Cerebellar cortex (tissue), 1 donor: ENCODE measurements at regions not wholly inside any gene's neighbourhood (a gene's known extent, or its start where the extent isn't known, plus 50 kb on each side); places are given as distances from the start of the nearest gene placed in this dataset.

ENCODE experiments used
- DNase-seq: peaks from one replicate; pipeline ENCODE4 v3.0.0-alpha.2; 2015; ENCODE audit warnings: low spot score

GRCh38 chr4:110897784-110898183 lies 274.9 kb upstream of the PITX2 start:
- no peak for DNase-seq

- no peak for DNase-seq
Observed at GRCh38 chr4:110898290-110898689, 275.4 kb upstream of the PITX2 start.

- DNase-seq, result no peak
Observed at GRCh38 chr4:110900213-110900769, 277.4 kb upstream of the PITX2 start.

- no peak for DNase-seq
Observed at GRCh38 chr4:110902500-110902899, 279.6 kb upstream of the PITX2 start.

- no peak for DNase-seq
Observed at GRCh38 chr4:110904435-110905065, 281.7 kb upstream of the PITX2 start.

- no peak for DNase-seq
Observed at GRCh38 chr4:110905367-110905766, 282.5 kb upstream of the PITX2 start.

GRCh38 chr4:110907801-110908313 lies 285.0 kb upstream of the PITX2 start:
- no peak for DNase-seq

- DNase-seq, result no peak
Observed at GRCh38 chr4:110914791-110915190, 291.9 kb upstream of the PITX2 start.

- DNase-seq, result no peak
Observed at GRCh38 chr4:110915301-110915700, 292.4 kb upstream of the PITX2 start.

GRCh38 chr4:110916505-110916904 lies 293.6 kb upstream of the PITX2 start:
- DNase-seq, result no peak

- no peak for DNase-seq
Observed at GRCh38 chr4:110917835-110918234, 295.0 kb upstream of the PITX2 start.

- DNase-seq, result no peak
Observed at GRCh38 chr4:110920990-110921389, 298.1 kb upstream of the PITX2 start.

GRCh38 chr4:110924761-110925160 lies 301.9 kb upstream of the PITX2 start:
- DNase-seq, result no peak

GRCh38 chr4:110926841-110927400 lies 304.0 kb upstream of the PITX2 start:
- DNase-seq, result no peak

- no peak for DNase-seq
Observed at GRCh38 chr4:110933341-110933740, 310.5 kb upstream of the PITX2 start.

GRCh38 chr4:110944501-110944900 lies 321.6 kb upstream of the PITX2 start:
- DNase-seq, result no peak

GRCh38 chr4:110945600-110945999 lies 322.7 kb upstream of the PITX2 start:
- no peak for DNase-seq

GRCh38 chr4:110949542-110949941 lies 326.7 kb upstream of the PITX2 start:
- DNase-seq, result no peak

GRCh38 chr4:110950731-110951130 lies 327.9 kb upstream of the PITX2 start:
- no peak for DNase-seq

- no peak for DNase-seq
Observed at GRCh38 chr4:110953191-110953590, 330.3 kb upstream of the PITX2 start.

- DNase-seq, result no peak
Observed at GRCh38 chr4:110953898-110954297, 331.0 kb upstream of the PITX2 start.

- no peak for DNase-seq
Observed at GRCh38 chr4:110955748-110956147, 332.9 kb upstream of the PITX2 start.

- DNase-seq, result no peak
Observed at GRCh38 chr4:110959041-110959643, 336.3 kb upstream of the PITX2 start.
